Activated T-helper 2 cell treated with anti-CD3 and anti-CD28 coated beads, Interferon-gamma antibody, Interleukin-2, Interleukin-4, amounts not matched to agents 10 μg/mL and 5 μg/mL and 100 μg/mL, durations not matched to agents 14 hours and 24 hours and 36 hours (primary cell): ENCODE measurements at regions not wholly inside any gene's neighbourhood (a gene's known extent, or its start where the extent isn't known, plus 50 kb on each side); places are given as distances from the start of the nearest gene placed in this dataset.
"Not testable (repeated sequence)": the region's sequence is repeated elsewhere in the genome, so short reads cannot be mapped to it uniquely, and the experiment has no call there.

Experiments
- DNase-seq: peaks from one replicate; pipeline ENCODE4 v3.0.0; 2021; ENCODE audit warnings: low spot score
- H3K27ac Mint-ChIP-seq: one replicate; pipeline ENCODE4 v1.8.0; 2021; ENCODE audit warnings: mixed read lengths
- H3K27me3 Mint-ChIP-seq: one replicate; pipeline ENCODE4 v1.8.0; 2021; ENCODE audit warnings: low read depth, mixed read lengths
- H3K36me3 Mint-ChIP-seq: one replicate; pipeline ENCODE4 v1.8.0; 2021; ENCODE audit warnings: low read depth, mixed read lengths
- H3K4me1 Mint-ChIP-seq: one replicate; pipeline ENCODE4 v1.8.0; 2021; ENCODE audit warnings: low read depth, mixed read lengths
- H3K4me3 Mint-ChIP-seq: one replicate; pipeline ENCODE4 v1.8.0; 2021; ENCODE audit warnings: low read depth, mild to moderate bottlenecking, moderate library complexity, mixed read lengths
- H3K9me3 Mint-ChIP-seq: one replicate; pipeline ENCODE4 v1.8.0; 2021; ENCODE audit warnings: mixed read lengths
- intact Hi-C: fragments of 100-400 bp; cut with micrococcal nuclease; formaldehyde crosslinking; loops from one replicate; pipeline ENCODE4 v1.15.1; 2023

GRCh38 chr3:125915437-125915787 is 53.6 kb upstream of the ROPN1B start:
- peak overlapping the region; percentile 49 for H3K27ac Mint-ChIP-seq
- peaks cover 22% of the 10 kb centered on the region for H3K4me1 Mint-ChIP-seq
- H3K9me3 Mint-ChIP-seq, H3K36me3 Mint-ChIP-seq, DNase-seq, H3K27me3 Mint-ChIP-seq: not testable (repeated sequence)
- H3K4me3 Mint-ChIP-seq: peak overlapping the region; percentile 76
- intact Hi-C loops: loop anchor here (10.0 kb wide), 1 partner anchor 151 kb away; no protein-coding TSS in a partner anchor

DNA sequence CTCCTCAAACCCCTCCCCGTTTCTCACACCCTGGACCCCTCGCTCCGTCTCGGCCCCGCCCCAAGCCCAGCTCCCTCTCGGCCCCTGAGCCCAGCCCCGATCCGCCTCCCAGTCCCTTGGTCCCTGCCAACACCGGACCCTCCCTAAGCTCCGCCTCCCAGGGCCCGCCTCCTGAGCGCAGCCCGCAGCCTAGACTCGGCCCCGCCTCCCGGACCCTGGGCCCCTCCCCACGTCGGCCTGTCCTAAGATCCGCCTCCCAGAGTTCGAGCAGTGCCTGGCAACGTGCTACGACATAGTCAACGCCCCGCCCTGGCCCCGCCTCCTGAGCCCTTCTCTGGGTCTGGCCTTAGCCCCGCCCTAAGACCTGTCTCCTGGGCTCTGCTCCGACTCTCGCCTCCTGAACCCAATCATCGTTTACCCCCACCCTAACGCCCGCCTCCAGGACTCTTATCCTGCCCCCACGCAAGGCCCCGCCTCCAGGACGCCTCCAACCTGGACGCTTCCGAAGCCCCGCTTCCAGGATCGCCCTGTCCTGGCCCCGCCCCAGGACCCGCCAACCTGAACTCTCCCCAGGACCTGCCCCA is 53.1 kb upstream of the ROPN1B start:
- not testable (repeated sequence) for H3K36me3 Mint-ChIP-seq, H3K9me3 Mint-ChIP-seq, H3K27me3 Mint-ChIP-seq
- peak; percentile 99 for DNase-seq
- H3K27ac Mint-ChIP-seq: peak overlapping the region; percentile 43
- peaks cover 22% of the 10 kb centered on the region for H3K4me1 Mint-ChIP-seq
- H3K4me3 Mint-ChIP-seq: peak overlapping the region; percentile 76
- intact Hi-C loops: loop anchor here (1.0 to 10.0 kb wide), 3 partner anchors 151 to 559 kb away; partner anchors contain the start of genes SLC41A3 and ZXDC

- Mint-ChIP-seq H3K27me3 (peaks cover 2% of the 10 kb centered on the region), H3K4me3 (peak overlapping the region; percentile 76), H3K36me3 (no peaks in the 10 kb centered on the region), H3K4me1 (peaks cover 22% of the 10 kb centered on the region), H3K27ac (peak overlapping the region; percentile 75), H3K9me3 (no peaks in the 10 kb centered on the region)
- intact Hi-C loops: loop anchor here (1.0 to 10.0 kb wide), 3 partner anchors 152 to 559 kb away; partner anchors contain the start of genes SLC41A3 and ZXDC
- peak; percentile 94 for DNase-seq
Observed at GRCh38 chr3:125916376-125916978, 52.5 kb upstream of the ROPN1B start.

GRCh38 chr3:125917020-125917549 is 51.9 kb upstream of the ROPN1B start:
- Mint-ChIP-seq H3K4me1 (peaks cover 22% of the 10 kb centered on the region), H3K4me3 (peak overlapping the region; percentile 76), H3K27ac (peak overlapping the region; percentile 75)
- intact Hi-C loops: loop anchor here (10.0 kb wide), 1 partner anchor 152 kb away; no protein-coding TSS in a partner anchor
- H3K36me3 Mint-ChIP-seq, H3K9me3 Mint-ChIP-seq, H3K27me3 Mint-ChIP-seq, DNase-seq: not testable (repeated sequence)

DNA sequence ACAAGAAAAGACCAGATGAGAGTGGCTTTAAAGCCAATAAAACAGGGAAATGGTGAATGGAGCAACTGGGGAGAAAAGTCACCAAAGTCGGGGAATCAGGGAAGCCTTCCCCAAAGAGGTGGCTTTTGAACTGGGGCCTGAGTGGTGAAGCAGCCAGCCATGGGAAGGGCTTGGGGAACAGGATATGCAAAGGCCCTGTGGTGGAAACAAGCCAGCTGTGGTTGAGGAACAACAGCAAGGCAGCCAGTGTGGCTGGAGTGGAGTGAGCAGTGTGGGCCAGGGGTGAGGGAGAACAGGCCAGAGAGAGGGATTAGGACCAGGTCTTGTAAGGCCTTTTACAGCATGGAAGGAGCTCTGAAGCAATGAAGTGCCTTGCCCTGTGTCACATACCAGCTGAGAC is 51.0 kb upstream of the ROPN1B start:
- H3K4me1 Mint-ChIP-seq: peaks cover 22% of the 10 kb centered on the region
- H3K27me3 Mint-ChIP-seq, H3K4me3 Mint-ChIP-seq, H3K9me3 Mint-ChIP-seq, DNase-seq, H3K36me3 Mint-ChIP-seq, H3K27ac Mint-ChIP-seq: not testable (repeated sequence)
- intact Hi-C loops: loop anchor here (10.0 kb wide), 1 partner anchor 153 kb away; no protein-coding TSS in a partner anchor

GRCh38 chr3:125918451-125918850 is 50.5 kb upstream of the ROPN1B start:
- H3K27me3 Mint-ChIP-seq, H3K27ac Mint-ChIP-seq, DNase-seq, H3K4me3 Mint-ChIP-seq, H3K36me3 Mint-ChIP-seq, H3K9me3 Mint-ChIP-seq: not testable (repeated sequence)
- intact Hi-C loops: loop anchor here (10.0 kb wide), 1 partner anchor 154 kb away; no protein-coding TSS in a partner anchor
- peaks cover 22% of the 10 kb centered on the region for H3K4me1 Mint-ChIP-seq

DNA sequence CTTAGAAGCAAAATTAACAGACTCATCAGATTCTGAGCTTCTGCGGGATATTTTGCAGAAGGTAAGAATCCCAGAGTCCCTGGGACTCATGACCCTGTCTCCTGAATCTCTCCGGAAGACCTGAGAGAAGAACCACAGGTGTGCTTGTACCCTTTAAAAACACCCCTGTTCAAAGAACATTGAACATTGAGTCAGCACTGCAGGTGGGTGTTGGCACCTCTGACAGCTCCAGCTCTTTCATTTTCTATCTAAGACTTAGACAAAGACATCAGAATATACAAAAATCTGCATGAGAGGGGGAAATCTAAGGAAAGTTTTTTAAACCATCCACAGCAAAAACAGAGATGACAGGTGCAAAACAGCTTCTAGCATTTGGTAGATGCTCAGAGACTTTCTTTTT is 50.1 kb upstream of the ROPN1B start:
- H3K9me3 Mint-ChIP-seq, H3K27ac Mint-ChIP-seq, H3K36me3 Mint-ChIP-seq, H3K4me3 Mint-ChIP-seq, H3K27me3 Mint-ChIP-seq, DNase-seq: not testable (repeated sequence)
- intact Hi-C loops: loop anchor here (10.0 kb wide), 1 partner anchor 154 kb away; no protein-coding TSS in a partner anchor
- peaks cover 22% of the 10 kb centered on the region for H3K4me1 Mint-ChIP-seq
